DOHH2 (cell line): ENCODE measurements at regions not wholly inside any gene's neighbourhood (a gene's known extent, or its start where the extent isn't known, plus 50 kb on each side); places are given as distances from the start of the nearest gene placed in this dataset.

ENCODE experiments used
- CTCF ChIP-seq: fragments of 200-600 bp; sonication (generic); IDR thresholded peaks from one replicate; pipeline ENCODE4 v1.5.1; 2014; ENCODE audit warnings: antibody characterized with exemption, mild to moderate bottlenecking, low read depth, low read length; ENCODE audit not compliant: poor library complexity, severe bottlenecking
- EZH2phosphoT487 ChIP-seq: fragments of 200-600 bp; sonication (generic); IDR thresholded peaks from 2 replicates; pipeline ENCODE4 v1.6.1; 2017; ENCODE audit warnings: borderline replicate concordance, mild to moderate bottlenecking, antibody characterized with exemption, low read length, moderate library complexity, mixed read lengths

- TF ChIP-seq CTCF = no peak
- no peak for TF ChIP-seq EZH2phosphoT487
These were observed 306.9 kb upstream of the FGF13 start for GRCh38 chrX:139018436-139018835.
